Right renal pelvis (tissue), 4 donors: ENCODE measurements at regions not wholly inside any gene's neighbourhood (a gene's known extent, or its start where the extent isn't known, plus 50 kb on each side); places are given as distances from the start of the nearest gene placed in this dataset.
A peak's percentile ranks its signal among the peaks of the same experiment; 100 is the strongest.
"Not testable (repeated sequence)": the region's sequence is repeated elsewhere in the genome, so short reads cannot be mapped to it uniquely, and the experiment has no call there.

Experiments
- DNase-seq, 4 donors: peaks; one replicate each; pipeline ENCODE4 v3.0.0-alpha.2; 2013; ENCODE audit warnings: low read depth in 4 of 4, low spot score in 3 of 4, missing footprints in 1 of 4

- DNase-seq: no peak
These were observed 302.7 kb downstream of the SFMBT2 start for GRCh38 chr10:7108141-7108540.

GRCh38 chr10:7107285-7107684, 303.5 kb downstream of the SFMBT2 start:
- no peak for DNase-seq

GRCh38 chr10:7104379-7104778, 306.5 kb downstream of the SFMBT2 start:
- DNase-seq: not testable (repeated sequence)

GRCh38 chr10:7102557-7103349, 308.1 kb downstream of the SFMBT2 start:
- DNase-seq: no peak

GRCh38 chr10:7102084-7102483, 308.8 kb downstream of the SFMBT2 start:
- no peak for DNase-seq

- DNase-seq: no peak
These were observed 309.4 kb downstream of the SFMBT2 start for GRCh38 chr10:7101451-7101850.

- no peak for DNase-seq
These were observed 310.7 kb downstream of the SFMBT2 start for GRCh38 chr10:7100032-7100702.

- DNase-seq: no peak
These were observed 312.6 kb downstream of the SFMBT2 start for GRCh38 chr10:7098160-7098762.

GRCh38 chr10:7094781-7095180, 316.1 kb downstream of the SFMBT2 start:
- DNase-seq: no peak

- no peak for DNase-seq
These were observed 317.5 kb downstream of the SFMBT2 start for GRCh38 chr10:7093368-7093767.

GRCh38 chr10:7092603-7093002, 318.2 kb downstream of the SFMBT2 start:
- no peak for DNase-seq

GRCh38 chr10:7090529-7090928, 320.3 kb downstream of the SFMBT2 start:
- no peak for DNase-seq

- DNase-seq: peak in 3 of 4 donors; percentile 25 to 51 (median 39)
These were observed 324.8 kb downstream of the SFMBT2 start for GRCh38 chr10:7085913-7086589.

GRCh38 chr10:7085147-7085912, 325.5 kb downstream of the SFMBT2 start:
- peak in 1 of 4 donors; percentile 16 for DNase-seq

GRCh38 chr10:7084280-7085005, 326.4 kb downstream of the SFMBT2 start:
- no peak for DNase-seq

GRCh38 chr10:7082967-7083366, 327.9 kb downstream of the SFMBT2 start:
- no peak for DNase-seq

GRCh38 chr10:7077880-7078279, 333.0 kb downstream of the SFMBT2 start:
- no peak for DNase-seq

- no peak for DNase-seq
These were observed 335.0 kb downstream of the SFMBT2 start for GRCh38 chr10:7075851-7076250.

GRCh38 chr10:7075110-7075509, 335.7 kb downstream of the SFMBT2 start:
- no peak for DNase-seq

- no peak for DNase-seq
These were observed 339.4 kb downstream of the SFMBT2 start for GRCh38 chr10:7071421-7071820.
